ENCODE measurements at regions not wholly inside any gene's neighbourhood (a gene's known extent, or its start where the extent isn't known, plus 50 kb on each side); places are given as distances from the start of the nearest gene placed in this dataset.

GRCh38 chr13:79919091-79919490, 421.8 kb downstream of the SPRY2 start:
- Histone ChIP-seq H3K9me3 (ENCODE audit: control insufficient read depth, low read depth, low read length) (no peaks in the 10 kb centered on the region), H4K20me1 (ENCODE audit: control insufficient read depth, extremely low read depth, insufficient read depth, low read length) (no peaks in the 10 kb centered on the region), H3K9ac (ENCODE audit: control insufficient read depth, extremely low read depth, insufficient read depth, low read length) (no peak overlapping the region), H3K27ac (ENCODE audit: control insufficient read depth, insufficient read depth, low read length) (no peak overlapping the region), H3K36me3 (ENCODE audit: control insufficient read depth in 2 of 2, extremely low read depth in 1 of 2, insufficient read depth in 2 of 2, low read length in 2 of 2) (no peaks in the 10 kb centered on the region), H3K4me3 (ENCODE audit: control insufficient read depth in 2 of 3, extremely low read depth in 1 of 3, insufficient read depth in 2 of 3, low read depth in 1 of 3, low read length in 3 of 3) (no peak overlapping the region), H3K79me2 (ENCODE audit: control insufficient read depth, insufficient read depth, low read length) (no peaks in the 10 kb centered on the region), H2AFZ (ENCODE audit: control insufficient read depth, low read length) (peak overlapping the region; percentile 31), H3K9me1 (ENCODE audit: control insufficient read depth, extremely low read depth, insufficient read depth, low read length) (no peaks in the 10 kb centered on the region), H3K4me2 (ENCODE audit: control insufficient read depth, extremely low read depth, insufficient read depth, low read depth, low read length) (no peak overlapping the region), H3K4me1 (ENCODE audit: control insufficient read depth, extremely low read depth, insufficient read depth, low read length) (peaks cover 4% of the 10 kb centered on the region), H3K27me3 (ENCODE audit: control insufficient read depth, extremely low read depth, insufficient read depth, low read length) (no peaks in the 10 kb centered on the region)
- DNase-seq (ENCODE audit: low read depth, low spot score) (no peak), FAIRE-seq (no peak)
- dilution Hi-C loops (cut with MboI; ENCODE audit: extremely low pct_ligation_motif_present, low sequenced_read_pairs): no loop called here
- TF ChIP-seq CTCF (optimal IDR thresholded peaks at IDR 0.05 in 1 of 3, IDR thresholded peaks at IDR 0.05 in 1 of 3, conservative IDR thresholded peaks at IDR 0.05 in 1 of 3; ENCODE audit: extremely low read depth in 1 of 3, insufficient read depth in 2 of 3, low read length in 3 of 3) (no peak), EZH2 (IDR thresholded peaks at IDR 0.05; ENCODE audit: low read length) (no peak)

GRCh38 chr13:79918620-79919019, 422.3 kb downstream of the SPRY2 start:
- FAIRE-seq (peak; percentile 70), DNase-seq (ENCODE audit: low read depth, low spot score) (no peak)
- Histone ChIP-seq H3K4me3 (ENCODE audit: control insufficient read depth in 2 of 3, extremely low read depth in 1 of 3, insufficient read depth in 2 of 3, low read depth in 1 of 3, low read length in 3 of 3) (no peak overlapping the region), H4K20me1 (ENCODE audit: control insufficient read depth, extremely low read depth, insufficient read depth, low read length) (no peaks in the 10 kb centered on the region), H3K9me3 (ENCODE audit: control insufficient read depth, low read depth, low read length) (no peaks in the 10 kb centered on the region), H3K36me3 (ENCODE audit: control insufficient read depth in 2 of 2, extremely low read depth in 1 of 2, insufficient read depth in 2 of 2, low read length in 2 of 2) (no peaks in the 10 kb centered on the region), H3K9me1 (ENCODE audit: control insufficient read depth, extremely low read depth, insufficient read depth, low read length) (no peaks in the 10 kb centered on the region), H2AFZ (ENCODE audit: control insufficient read depth, low read length) (peak overlapping the region; percentile 68), H3K27ac (ENCODE audit: control insufficient read depth, insufficient read depth, low read length) (no peak overlapping the region), H3K4me2 (ENCODE audit: control insufficient read depth, extremely low read depth, insufficient read depth, low read depth, low read length) (no peak overlapping the region), H3K79me2 (ENCODE audit: control insufficient read depth, insufficient read depth, low read length) (no peaks in the 10 kb centered on the region), H3K9ac (ENCODE audit: control insufficient read depth, extremely low read depth, insufficient read depth, low read length) (no peak overlapping the region), H3K27me3 (ENCODE audit: control insufficient read depth, extremely low read depth, insufficient read depth, low read length) (no peaks in the 10 kb centered on the region), H3K4me1 (ENCODE audit: control insufficient read depth, extremely low read depth, insufficient read depth, low read length) (peaks cover 4% of the 10 kb centered on the region)
- dilution Hi-C loops (cut with MboI; ENCODE audit: extremely low pct_ligation_motif_present, low sequenced_read_pairs): no loop called here
- TF ChIP-seq CTCF (optimal IDR thresholded peaks at IDR 0.05 in 1 of 3, IDR thresholded peaks at IDR 0.05 in 1 of 3, conservative IDR thresholded peaks at IDR 0.05 in 1 of 3; ENCODE audit: extremely low read depth in 1 of 3, insufficient read depth in 2 of 3, low read length in 3 of 3) (no peak), EZH2 (IDR thresholded peaks at IDR 0.05; ENCODE audit: low read length) (no peak)

Data from keratinocyte (primary cell).